Urothelium cell line (cell line): ENCODE measurements at regions not wholly inside any gene's neighbourhood (a gene's known extent, or its start where the extent isn't known, plus 50 kb on each side); places are given as distances from the start of the nearest gene placed in this dataset.
"Not testable (repeated sequence)": the region's sequence is repeated elsewhere in the genome, so short reads cannot be mapped to it uniquely, and the experiment has no call there.

Experiments used
- DNase-seq: peaks from one replicate; pipeline ENCODE4 v3.0.0; 2011; ENCODE audit warnings: low spot score, mixed read lengths
- FAIRE-seq: peaks from 2 replicates; lab custom pipeline; 2011; peaks lifted over from hg19 to GRCh38; lab: Jason Lieb, UNC

DNA sequence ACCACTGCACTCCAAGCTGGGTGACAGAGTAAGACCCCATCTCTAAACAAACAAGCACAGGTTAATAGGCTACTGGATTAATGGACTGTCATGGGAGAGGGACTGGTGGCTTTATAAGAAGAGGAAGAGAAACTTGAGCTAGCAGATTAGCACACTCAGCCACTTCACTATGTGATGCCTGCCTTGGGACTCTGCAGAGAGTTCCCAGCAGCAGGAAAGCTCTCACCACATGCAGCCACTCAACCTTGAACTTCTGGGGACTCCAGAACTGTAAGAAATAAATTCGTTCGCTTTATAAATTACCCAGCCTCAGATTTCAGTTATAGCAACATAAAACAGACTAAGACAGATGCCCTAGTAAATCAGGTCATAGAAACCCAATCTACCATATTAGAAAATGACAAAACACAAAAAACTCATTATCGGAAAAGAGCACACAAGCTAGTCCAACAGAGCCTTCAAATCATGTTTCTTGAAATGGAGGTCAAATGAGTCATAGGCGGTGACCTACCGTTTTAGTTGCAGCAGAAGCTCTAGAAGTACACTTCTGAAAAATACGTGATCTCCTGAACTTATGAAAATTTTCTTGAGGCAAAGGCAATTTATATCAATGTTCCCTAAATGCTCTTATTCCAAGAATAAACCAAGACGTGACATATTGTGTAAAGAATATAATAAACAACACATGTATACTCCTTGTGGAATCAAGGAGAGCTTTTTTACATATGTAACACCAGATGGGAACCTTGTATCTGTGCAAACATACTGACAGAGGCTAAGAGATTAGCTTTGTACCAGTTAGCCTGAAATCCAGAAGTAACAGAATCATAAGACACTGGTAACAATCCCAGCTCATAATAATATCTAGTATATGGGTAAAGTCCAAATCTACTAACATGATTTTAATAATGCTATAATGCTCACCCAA, 340.9 kb upstream of the SGCG start:
- DNase-seq (no peak), FAIRE-seq (no peak)

DNA sequence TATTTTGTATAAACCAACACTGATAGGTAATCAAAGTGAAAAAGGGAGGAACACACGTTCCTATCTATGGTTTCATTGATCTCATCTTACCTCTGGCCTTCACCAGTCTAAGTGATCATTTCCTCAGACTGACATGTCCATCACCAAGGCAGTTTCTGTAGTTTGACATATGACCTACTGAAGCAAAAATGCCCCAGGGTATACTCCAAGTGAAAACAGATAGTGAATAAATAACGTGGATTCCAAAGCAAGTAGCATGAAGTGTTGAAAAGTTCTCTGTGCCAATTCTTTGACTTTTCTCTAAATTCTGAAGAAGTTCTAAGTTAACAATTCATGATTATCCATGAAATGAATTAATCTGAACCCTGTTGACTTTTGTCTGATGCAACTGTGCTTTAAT, 334.2 kb upstream of the SGCG start:
- FAIRE-seq (no peak), DNase-seq (no peak)

DNA sequence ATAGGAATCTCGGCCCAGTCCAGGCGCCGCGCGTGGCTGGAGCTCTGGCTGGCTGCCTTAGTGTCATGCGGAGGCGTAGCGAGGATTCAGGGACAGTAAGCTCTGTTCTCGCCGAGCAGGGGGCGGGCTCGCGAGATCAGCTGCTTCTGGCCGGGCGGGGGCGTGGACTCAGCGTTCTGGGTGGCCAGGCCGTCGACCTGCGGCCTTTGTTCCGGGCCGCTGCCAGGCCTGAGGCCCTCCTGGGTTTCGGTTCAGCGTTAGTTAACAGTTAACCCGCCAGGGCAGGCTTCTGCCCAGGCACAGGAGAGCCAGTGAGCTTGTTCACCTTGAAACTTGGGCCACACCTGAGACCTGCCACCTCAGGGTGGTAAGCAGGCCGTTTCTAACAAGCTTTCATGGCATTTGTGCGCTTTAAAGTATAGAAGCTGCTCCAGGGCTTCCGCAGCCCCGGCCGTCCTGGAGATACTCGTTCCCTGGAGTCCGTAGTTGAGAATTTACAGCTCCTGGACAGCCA, 332.2 kb upstream of the SGCG start:
- DNase-seq (no peak), FAIRE-seq (no peak)

DNA sequence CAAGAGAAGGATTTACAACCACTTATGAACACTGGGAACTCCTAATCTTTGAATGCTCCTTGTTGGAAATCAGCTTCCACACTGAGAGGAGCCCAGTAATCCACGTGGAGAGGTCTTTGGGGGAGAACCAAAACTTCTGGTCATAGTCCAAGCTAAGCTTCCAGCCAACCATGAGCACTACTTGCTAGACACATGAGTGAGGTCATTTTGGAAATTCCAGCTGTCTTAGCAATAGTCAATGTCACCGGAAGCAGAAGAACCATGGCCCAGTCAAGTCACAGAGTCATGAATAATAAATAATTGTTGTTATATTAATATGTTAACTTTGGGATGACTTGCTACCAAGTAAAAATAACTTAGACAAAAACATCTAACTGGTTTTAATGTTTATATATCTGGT, 324.9 kb upstream of the SGCG start:
- no peak for FAIRE-seq
- DNase-seq = no peak

DNA sequence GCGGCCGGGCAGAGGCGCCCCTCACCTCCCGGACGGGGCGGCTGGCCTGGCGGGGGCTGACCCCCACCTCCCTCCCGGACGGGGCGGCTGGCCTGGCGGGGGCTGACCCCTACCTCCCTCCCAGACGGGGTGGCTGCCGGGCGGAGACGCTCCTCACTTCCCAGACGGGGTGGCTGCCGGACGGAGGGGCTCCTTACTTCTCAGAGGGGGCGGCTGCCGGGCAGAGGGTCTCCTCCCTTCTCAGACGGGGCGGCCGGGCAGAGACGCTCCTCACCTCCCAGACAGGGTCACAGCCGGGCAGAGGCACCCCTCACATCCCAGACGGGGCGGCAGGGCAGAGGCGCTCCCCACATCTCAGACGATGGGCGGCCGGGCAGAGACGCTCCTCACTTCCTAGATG, 321.8 kb upstream of the SGCG start:
- FAIRE-seq, DNase-seq: not testable (repeated sequence)

DNA sequence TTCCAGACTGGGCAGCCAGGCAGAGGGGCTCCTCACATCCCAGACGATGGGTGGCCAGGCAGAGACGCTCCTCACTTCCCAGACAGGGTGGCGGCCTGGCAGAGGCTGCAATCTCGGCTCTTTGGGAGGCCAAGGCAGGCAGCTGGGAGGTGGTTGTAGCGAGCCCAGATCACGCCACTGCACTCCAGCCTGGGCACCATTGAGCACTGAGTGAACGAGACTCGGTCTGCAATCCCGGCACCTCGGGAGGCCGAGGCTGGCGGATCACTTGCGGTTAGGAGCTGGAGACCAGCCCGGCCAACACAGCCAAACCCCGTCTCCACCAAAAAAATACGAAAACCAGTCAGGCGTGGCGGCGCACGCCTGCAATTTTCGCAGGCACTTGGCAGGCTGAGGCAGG, 321.4 kb upstream of the SGCG start:
- FAIRE-seq, DNase-seq: not testable (repeated sequence)

DNA sequence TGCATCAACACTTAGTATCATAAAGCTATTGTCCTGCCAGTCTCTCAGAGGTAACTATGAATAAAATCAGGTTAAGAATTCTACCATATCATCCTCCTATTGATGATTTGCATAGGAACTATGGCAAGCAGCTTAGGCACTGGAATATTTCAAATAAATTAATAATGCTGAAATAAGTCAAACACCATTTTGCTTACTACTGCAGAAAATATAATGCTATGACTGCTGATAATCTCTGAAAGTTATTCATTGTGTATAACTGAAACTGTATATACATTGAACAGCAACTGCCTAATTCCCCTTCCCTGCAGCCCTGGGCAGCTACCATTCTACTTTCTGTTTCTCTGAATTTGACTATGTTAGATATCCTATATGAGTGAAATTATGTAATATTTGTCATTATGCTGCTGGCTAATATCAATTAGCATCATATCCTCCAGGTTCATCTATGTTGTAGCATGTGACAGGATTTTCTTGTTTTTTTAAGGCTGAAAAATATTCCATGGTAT, 318.8 kb upstream of the SGCG start:
- FAIRE-seq (no peak), DNase-seq (no peak)

DNA sequence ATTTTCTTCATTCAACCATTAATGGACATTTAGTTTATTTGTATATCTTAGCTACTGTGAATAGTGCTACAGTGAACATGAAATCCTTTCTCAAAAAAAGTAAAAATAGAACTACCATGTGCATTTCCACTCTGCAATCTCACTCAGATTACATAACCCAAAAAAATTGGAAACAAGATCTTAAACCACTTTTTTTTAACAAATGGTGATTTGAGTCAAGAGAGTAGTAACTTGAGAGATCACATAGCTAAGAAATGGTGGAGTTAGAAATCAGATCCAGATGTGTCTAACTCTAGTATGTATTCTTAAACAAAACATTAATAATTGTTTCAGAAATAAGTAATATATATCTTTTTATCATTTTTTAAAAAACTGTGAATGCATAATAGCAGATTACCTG, 318.3 kb upstream of the SGCG start:
- FAIRE-seq (no peak), DNase-seq (no peak)

DNA sequence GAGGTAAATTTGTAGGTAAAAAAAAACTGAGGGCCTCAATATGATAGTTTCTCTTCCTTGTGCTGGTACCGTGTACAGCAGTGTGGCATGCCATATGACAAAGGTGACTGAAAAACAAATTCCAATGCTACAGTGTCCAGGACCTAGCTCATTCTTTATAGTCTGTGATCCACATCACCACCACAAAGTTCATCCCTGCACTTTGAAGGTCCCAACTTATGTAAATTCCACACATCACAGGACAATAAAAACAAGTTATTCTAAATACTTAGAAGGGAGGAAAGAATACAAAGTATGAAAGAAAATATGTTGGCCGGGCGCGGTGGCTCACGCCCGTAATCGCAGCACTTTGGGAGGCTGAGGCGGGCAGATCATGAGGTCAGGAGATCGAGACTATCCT, 314.6 kb upstream of the SGCG start:
- DNase-seq (no peak), FAIRE-seq (no peak)

DNA sequence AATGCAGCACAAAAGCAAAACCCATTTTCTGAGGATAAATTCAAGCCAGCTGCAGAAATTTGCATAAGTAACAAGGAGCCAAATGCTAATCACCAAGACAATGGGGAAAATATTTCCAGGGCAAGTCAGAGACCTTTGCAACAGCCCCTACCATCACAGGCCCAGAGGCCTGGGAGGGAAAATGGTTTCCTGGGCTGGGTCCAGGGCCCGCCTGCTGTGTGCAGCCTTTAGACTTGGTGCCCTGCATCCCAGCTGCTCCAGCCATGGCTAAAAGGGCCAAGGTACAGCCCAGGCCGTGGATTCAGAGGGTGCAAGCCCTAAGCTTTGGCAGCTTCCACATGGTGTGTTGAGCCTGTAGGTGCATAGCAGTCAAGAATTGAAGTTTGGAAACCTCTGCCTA, 309.5 kb upstream of the SGCG start:
- no peak for DNase-seq
- FAIRE-seq = no peak

DNA sequence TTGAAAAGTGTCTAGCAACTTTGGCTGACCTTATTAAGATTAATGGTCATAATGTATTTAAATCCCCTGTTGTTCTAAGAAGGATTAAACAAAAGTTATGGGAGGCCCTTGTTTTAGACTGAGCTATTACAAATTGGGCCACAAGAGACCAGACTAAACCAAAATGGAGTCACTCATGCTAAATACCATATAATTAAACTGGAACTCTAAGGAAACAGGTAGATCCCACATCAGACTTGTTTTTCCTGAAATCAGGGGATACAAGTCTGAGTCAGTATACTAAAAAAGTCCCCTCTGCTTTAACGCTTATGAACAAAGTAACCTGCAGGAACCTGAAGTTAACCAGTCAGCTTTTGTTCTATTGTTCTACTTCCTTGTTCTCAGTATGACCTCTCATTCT, 305.9 kb upstream of the SGCG start:
- no peak for DNase-seq
- no peak for FAIRE-seq

DNA sequence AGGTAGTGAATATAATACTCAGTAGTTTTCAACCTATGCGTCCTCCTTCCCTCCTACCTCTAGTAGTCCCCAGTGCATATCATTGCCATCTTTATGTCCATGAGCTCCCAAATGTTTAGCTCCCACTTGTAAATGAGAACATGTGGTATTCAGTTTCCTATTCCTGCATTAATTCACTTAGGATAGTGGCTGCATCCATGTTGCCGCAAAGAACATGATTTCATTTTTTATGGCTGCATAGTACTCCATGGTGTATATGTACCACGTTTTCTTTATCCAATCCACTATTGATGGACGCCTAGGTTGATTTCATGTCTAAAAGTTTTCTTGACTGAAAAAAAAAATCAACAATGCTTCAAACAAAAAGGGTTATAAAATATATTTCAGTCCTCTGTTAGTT, 303.4 kb upstream of the SGCG start:
- DNase-seq (no peak), FAIRE-seq (no peak)

DNA sequence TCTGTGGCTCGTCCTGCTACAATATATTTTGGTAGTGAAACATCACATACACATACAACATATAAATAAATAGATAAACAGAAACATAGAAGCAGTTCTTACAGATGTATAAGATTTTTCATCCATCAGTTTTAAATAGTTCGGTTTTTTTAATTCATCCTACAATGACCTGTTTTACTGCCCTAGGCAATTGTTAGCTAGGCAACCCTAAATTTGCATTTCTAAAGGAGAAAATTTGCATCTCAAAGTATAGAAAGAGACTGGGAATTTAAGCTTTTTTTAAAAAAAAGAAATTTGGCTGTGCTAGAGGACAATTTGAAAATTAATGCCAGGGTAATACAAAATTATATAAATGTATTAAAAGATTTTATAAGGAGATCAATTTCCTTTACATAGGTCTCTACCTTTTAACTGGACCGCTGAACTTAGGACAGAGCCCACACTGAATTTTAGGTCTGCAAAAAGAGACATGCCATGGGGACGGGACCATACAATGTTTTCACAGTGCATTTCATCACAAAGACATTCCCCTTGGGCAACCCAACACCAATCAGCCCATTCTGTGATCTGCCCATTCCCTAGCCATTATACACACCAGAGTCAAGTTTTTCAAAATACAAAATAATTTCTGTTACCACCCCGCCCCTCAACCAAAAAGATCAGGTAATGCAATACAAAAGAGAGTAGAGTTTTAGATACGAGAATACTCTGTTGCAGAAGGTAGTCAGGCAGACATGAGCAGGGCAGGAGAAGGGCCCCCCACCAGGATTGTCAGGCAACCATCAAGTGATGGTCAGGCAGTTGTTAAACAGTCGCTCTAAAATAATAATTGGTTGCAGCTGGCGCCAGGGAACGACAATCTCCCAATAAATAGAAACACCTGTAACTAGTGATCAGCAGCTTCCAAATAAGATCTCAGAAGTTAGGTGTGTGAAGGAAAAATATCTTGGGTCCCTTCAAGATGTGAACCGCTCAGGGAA, 299.7 kb upstream of the SGCG start:
- DNase-seq = no peak
- no peak for FAIRE-seq

DNA sequence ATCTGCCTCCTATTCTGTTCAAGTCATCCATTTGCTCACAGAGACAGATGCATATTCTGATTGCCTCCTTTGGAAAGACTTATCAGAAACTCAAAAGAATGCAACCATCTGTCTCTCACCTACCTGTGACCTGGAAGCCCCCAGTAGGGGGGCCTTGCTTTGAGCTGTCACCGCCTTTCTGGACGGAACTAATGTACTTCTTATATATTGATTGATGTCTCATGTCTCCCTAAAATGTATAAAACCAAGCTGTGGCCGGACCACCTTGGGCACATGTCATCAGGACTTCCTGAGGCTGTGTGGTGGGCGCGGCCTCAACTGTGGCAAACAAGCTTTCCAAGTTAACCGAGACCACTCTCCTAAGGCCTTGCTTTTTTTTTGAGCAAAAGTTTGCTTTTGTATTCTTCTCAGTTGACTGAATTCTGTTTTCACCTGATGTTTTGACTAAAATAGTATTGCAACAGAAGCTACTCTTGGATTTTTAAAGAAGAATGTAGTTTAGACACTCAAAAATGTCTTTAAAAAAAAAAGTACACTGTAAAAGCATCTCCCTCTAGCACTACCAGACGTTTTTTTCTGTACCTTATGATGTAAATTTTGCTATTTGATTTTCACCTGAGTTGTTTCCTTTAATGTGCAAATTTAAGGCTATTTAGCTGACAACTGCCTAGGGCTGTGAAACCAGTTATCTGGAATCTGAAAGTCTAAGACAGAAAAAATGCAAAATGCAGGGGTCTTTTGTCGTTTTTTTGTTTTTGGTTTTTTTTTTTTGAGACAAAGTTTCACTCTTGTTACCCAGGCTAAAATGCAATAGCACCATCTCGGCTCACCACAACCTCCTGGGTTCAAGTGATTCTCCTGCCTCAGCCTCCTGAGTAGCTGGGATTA, 298.8 kb upstream of the SGCG start:
- FAIRE-seq, DNase-seq: not testable (repeated sequence)

DNA sequence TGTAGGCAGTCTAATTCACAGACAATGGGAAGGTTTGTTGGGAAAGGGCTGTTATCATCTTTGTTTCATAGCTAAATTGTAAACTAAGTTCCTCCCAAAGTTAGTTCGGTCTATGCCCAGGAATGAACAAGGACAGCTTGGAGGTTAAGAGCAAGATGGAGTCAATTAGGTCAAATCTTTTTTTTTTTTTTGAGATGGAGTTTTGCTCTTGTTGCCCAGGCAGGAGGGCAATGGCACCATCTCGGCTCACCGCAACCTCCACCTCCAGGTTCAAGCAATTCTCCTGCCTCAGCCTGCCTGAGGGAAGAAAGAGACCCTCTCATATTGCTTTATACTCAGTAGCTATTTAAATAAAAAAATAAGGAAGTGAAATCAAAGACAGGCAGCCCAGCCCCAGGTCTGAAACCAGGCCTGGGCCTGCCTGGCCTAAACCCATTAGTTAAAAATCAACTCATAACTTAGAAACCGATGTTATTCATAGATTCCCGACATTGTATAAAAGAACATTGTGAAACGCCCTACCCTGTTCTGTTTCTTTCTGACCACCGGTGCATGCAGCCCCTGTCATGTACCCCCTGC, 297.4 kb upstream of the SGCG start:
- DNase-seq (no peak), FAIRE-seq (no peak)

DNA sequence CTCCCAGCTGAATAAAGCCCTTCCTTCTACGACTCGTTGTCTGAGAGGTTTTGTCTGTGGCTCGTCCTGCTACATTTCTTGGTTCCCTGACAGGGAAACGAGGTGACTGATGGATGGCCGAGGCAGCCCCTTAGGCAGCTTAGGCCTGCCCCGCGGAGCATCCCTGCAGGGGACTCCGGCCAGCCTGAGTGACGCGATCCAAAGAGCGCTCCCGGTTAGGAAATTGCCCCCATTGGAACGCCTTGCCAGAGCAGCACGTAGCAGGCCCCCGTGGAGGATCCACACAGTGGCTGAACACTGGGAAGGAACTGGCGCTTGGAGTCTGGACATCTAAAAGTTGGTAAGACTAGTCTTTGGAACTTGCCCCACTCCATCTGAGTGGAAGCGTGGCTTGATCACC, 296.8 kb upstream of the SGCG start:
- no peak for DNase-seq
- FAIRE-seq = no peak

DNA sequence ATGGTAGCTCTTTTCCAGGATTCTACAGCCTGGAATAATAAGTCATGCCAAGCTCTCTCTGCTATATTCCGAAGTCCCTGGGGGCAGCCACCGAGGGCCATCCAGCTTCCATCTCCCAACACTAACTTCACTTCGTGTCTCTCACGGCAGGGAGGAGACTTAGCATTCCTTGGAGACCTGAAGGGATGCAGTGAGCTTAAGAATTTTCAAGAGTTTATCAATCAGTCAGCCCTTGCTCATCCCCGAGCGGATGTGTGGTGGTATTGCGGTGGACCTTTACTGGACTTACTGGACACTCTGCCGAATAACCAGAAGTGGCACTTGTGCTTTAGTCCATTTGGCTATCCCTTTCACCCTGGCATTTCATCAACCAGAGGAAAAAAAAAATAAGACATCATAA, 294.7 kb upstream of the SGCG start:
- FAIRE-seq, DNase-seq: not testable (repeated sequence)

DNA sequence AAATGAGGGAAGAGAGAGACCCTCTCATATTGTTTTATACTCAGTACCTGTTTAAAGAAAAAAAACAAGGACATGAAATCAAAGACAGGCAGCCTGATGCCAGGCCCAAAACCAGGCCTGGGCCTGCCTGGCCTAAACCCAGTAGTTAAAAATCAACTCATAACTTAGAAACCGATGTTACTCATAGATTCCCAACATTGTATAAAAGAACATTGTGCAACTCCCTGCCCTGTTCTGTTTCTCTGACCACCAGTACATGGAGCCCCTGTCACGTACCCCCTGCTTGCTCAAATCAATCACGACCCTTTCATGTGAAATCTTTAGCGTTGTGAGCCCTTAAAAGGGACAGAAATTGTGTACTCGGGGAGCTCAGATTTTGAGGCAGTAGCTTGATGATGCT, 291.4 kb upstream of the SGCG start:
- not testable (repeated sequence) for DNase-seq, FAIRE-seq

DNA sequence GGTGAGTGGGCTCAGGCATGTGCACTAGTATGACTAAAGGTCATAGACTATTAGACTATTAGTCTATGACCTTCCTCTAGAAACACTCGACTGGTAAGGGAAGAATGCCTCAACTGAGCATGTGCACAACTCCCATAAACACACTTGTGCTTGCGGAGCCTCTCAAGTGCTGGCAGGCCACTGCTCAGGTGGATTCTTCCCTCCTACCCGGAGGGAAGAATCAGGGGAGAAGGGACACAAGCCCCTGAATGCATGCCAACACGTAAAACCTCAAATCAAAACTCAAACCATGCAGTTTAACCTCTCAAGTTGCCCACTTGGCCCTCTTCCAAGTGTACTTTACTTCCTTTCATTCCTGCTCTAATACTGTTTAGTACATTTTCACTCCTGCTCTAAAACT, 287.6 kb upstream of the SGCG start:
- DNase-seq (no peak), FAIRE-seq (no peak)

DNA sequence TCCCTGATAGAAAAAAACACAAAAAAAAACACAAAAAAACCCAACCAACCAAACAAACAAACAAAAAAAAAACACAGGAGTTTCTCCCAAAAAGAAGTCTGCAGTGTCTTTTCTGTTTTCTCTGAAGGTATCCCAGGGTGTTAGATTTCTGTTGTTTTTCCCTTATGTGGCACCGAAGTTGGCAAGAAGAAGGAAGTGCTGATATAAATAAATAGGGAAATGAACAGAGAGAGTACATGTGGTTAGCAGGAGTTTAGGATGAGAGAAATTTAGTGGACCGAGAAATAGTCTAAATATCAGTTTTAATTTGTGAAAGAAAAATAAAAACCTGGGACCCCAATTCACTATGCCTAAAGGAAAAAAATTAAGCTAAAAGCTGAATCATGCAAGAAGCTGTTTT, 287.0 kb upstream of the SGCG start:
- FAIRE-seq = no peak
- DNase-seq = no peak
